T-helper 2 cell (primary cell): ENCODE measurements at regions not wholly inside any gene's neighbourhood (a gene's known extent, or its start where the extent isn't known, plus 50 kb on each side); places are given as distances from the start of the nearest gene placed in this dataset.

ENCODE experiments used
- DNase-seq, 5 experiments: peaks; one replicate each; pipeline versions ENCODE4 v3.0.0 to v3.0.0-alpha.2; 2012 to 2022

DNA sequence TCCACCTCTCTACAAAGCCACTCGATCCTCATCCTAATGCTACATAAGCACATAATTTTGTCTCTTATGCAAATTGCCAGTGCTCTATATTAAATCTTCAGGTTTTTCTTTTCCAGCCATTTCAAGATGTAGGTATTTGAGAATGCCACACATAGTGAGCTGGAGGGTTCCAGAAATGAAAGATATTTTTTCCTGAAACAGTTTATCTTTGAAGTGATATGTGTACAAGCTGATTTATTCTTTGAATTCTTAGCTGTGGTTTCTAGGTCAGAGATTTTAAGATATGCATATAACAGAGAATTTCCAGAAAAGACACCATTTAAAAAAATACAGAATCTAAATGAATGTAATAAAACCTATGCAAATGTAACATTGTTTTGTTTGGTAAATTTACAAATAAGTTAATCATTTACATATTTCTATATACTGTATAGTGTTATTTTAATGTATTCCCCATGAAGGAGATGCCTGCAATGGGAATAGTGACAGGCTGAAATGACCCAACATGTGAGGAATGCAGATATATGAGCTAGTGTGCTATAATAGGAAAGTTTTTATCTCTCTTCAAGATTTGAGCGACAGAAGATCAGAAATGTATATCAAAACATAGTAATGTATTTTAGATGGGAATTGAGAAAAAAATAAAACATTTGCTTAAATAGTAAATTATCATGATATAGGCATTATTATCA lies 570.2 kb downstream of the SLITRK1 start:
- DNase-seq = no peak

DNA sequence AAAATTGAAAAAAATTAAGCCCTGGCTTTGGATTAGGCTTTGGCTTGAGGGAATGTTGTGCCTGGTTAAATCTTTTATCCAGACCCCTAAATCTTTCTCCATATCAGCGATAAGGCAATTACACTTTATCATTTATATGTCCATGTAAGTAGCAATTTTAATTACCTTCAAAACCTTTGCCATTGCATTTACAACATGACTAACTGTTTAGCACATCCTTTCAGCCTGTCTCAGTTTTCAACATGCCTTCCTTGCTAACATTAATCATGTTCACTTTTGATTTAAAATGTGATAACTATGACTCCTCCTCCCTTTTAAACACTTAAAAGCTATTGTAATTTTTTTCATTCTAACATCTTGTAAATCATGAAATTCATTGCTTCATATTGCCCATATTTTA lies 583.7 kb downstream of the SLITRK1 start:
- no peak for DNase-seq

DNA sequence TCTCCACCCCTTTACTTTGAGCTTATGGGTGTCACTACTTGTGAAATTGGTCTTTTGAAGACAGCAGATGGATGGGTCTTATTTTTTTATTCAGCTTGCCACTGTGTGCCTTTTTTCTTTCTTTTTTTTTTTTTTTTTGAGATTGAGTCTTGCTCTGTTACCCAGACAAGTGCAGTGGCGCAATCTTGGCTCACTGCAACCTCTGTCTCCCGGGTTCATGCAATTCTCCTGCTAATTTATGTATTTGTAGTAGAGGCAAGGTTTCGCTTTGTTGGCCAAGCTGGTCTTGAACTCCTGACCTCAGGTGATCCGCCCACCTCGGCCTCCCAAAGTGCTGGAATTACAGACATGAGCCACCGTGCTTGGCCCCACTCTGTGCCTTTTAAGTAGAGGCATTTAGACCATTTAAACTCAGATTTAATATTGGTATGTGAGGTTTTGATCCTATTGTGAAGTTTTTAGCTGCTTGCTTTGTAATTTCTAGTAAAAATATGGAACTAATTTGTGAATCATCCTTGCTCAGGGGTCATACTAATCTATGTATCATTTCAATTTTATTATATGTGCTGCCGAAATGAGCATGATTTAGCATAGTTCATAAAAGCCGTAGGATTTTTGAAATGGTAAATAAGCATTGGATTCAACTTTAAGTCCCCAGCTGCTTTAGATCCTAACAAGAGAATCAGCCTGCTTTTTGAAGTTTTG lies 584.5 kb downstream of the SLITRK1 start:
- no peak for DNase-seq

DNA sequence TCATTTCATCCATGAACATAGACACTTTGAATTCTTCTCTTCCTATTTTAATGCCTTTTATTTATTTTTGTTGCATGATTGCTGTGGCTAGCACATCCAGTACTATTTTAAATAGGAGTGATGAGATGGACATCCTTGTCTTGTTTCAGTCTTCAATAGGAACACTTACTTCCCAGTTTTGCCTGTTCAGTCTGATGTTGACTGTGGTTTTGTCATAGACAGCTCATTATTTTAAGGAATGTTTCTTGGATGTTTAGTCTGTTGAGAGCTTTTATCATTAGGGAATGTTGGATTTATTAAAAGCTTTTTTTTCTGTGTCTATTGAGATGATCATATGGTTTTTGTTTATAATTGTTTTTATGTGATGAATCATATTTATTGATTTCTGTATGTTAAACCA lies 586.6 kb downstream of the SLITRK1 start:
- no peak for DNase-seq

DNA sequence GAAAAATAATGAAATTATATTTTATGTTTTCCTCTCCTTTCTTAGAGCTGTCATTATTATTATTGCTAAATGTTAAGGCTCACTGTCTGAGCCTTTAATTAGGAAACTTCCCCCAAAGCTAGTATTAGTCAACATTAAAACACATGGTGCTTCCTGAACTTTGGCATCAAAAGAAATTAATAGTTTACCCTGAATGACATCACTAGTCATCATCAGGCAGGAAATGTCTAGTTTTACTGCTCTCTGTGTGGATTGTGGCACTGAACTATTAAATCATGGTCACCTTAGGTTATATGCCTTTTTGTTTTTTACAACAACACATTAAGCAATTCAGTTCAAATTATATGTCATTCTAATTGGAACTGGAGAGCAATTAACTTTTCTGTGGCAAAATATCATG lies 595.5 kb downstream of the SLITRK1 start:
- no peak for DNase-seq

DNA sequence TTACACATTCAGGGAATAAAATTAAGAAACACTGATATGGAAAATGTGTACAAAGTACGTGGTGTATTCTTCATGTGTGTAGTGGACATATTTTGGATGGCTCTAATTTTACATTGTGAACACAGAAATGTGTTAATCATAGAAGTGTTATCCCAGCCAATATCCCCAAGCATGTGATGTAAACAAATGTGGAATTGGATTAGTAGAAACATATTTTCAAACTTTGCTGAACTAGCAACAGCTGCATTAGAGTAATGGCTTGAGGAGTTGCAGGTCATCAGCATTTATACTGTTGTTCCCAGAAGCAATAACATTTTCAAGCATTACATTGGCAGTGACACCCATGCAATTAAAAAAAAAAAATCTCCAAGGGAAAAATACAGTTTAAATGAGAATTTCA lies 600.6 kb downstream of the SLITRK1 start:
- DNase-seq = no peak

DNA sequence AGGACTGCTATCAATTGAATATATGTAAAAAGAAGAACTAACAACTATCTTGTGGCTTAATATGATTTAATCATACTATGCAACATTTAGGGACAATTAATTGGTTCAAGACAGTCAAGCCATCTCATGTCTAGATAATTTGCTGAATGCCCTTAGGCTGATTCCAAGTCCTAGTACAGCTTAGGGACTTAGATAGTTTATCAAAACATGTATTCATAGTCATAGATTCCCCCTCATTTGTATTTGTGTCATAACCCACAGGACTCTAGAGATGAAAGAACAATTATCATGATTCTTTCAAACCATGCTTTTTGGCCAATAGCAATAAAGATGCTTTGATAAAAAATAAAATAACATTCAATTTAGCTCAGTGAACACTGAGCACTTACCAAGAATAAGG lies 607.6 kb downstream of the SLITRK1 start:
- DNase-seq = no peak

DNA sequence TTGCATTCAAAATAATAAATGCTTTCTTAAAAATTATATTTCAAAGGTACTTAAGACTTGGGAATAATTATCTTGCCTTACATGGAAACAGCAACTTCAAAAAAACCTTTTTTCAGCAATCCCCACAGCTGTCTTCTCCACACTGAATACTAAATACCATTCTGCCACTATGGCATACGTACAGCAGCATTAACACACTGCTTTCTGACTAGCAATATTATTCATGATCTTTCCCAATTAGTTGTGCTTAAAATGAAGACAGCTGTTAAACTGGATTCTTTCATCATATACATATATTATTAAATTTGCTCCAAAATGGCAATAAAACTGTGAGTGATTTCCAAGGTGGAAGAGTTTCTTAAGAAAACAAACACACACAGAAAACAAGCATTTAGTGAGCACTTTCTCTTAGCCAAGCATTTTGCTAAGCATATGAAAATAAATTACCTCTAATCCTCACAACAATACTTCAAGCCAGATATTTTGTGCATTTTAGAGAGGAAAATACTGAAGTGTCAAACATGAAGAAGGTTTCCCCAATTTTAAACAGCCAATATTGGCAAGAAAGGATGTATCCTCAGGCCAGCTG lies 609.5 kb downstream of the SLITRK1 start:
- DNase-seq = no peak

DNA sequence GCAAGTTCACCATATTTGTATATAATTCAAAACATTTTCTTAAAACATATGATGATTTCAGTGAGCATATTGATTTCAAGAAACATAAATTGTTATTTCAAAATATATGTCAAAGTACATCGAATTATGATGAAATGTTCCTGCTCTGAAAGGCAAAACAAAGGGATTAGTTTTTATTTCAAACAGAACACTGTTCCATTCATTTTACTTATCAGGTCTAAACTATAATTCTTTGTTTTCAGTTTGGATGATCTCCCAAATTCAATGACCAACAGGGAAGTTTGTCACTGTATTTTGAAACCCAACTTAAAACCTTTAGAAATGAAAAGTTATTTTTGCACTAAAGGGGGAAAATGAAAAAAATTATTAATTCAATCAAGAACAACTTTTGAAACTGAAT lies 610.2 kb downstream of the SLITRK1 start:
- DNase-seq = no peak

DNA sequence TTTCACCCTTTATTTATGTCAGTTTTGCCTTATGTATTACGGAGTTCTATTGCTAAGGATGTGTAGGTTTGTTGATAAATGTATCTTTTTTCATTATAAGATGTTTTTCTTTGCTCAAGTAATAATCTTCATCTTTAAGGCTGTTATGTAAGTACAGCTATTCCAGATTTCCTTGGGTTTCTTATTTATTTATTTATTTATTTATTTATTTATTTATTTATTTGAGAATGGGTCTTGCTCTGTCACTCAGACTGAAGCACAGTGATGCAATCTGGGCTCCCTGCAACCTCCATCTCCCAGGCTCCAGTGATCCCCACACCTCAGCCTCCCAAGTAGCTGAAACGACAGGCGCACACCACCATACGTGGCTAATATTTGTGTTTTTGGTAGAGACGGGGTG lies 617.0 kb downstream of the SLITRK1 start:
- DNase-seq = no peak

DNA sequence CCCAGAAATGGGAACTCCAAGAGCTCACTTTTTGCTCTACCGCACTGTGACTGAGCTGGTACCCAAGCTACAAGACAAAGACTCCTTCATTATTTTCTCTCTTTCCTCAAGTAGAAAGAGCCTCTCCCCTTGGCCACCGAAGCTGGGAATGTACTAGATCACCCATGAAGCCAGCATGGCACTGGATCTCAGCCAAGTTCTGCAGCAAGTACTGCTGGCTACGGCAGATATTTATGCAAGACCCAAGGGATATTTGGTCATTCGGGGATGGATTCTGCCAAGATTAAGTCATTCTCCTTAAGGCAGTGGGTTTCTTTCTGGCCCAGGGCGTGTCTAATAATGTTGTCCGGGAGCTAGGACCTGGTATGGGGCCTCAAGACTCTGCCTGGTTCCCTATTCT lies 633.5 kb downstream of the SLITRK1 start:
- no peak for DNase-seq

DNA sequence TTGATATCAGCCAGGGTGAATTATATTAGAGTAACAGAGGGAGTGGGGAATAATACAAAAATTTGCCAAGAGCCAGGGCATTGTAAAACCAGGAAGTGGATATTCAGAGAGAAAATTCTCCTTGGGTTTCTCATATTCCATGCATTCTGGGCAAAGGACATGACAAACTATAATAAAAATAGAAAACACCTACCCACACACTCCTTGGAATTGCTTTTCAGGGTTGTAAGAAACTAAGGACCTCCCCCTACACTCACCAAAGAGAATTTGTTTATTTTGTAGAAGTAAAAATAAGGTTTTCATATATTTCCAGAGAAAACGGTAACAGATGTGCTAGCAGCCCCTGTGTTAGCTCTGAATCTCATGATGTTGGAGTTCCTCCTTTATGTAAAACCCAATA lies 649.6 kb downstream of the SLITRK1 start:
- no peak for DNase-seq

DNA sequence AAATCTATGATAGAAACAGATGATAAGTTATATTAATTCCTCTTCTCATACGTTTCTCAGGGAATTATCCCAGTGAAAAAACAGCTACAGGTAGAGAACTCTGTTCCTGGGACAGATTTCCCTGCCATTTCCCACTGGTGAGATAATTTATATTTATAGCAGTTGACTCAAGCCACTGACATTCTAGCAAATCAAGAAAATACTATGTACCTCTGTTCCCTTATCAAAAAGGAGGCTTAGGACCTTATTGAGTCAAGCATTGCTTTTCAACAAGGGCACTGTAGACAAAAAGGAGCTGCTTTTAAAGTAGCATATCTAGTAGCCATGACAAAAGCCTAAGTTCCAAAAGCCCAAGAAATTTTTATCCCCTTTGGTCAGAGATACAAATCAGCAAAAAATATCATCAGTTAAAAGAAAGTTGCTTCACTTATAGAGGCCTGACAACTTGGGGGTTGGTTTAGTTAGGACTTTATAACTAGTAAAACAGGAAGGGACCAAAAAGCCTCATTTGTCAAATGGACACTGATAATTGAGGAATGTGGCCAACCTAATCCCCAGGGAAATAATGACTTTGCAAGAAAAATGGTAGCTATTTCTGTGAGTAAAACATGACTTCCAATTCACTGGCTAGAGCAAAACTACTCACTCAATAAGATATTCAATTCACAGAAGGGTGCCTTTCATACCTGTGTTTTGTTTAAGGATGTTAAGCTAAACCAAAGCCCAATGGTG lies 652.5 kb downstream of the SLITRK1 start:
- DNase-seq = no peak

DNA sequence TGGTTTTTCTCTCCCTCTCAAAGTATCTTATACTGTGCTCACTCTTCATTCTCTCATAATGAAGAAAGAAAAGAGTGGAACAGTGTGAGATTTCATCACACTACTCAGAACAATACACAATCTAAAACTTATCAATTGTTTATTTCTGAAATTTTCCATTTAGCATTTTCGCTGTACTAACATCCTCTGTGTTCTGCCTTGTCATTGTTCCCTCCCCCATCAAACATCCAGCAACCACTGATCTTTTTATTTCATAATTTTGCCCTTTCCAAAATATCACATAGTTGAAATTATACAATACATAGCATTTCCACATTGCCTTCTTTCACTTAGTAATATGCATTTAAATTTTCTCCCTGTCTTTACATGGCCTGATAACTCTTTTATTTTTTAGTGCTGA lies 658.7 kb downstream of the SLITRK1 start:
- no peak for DNase-seq

DNA sequence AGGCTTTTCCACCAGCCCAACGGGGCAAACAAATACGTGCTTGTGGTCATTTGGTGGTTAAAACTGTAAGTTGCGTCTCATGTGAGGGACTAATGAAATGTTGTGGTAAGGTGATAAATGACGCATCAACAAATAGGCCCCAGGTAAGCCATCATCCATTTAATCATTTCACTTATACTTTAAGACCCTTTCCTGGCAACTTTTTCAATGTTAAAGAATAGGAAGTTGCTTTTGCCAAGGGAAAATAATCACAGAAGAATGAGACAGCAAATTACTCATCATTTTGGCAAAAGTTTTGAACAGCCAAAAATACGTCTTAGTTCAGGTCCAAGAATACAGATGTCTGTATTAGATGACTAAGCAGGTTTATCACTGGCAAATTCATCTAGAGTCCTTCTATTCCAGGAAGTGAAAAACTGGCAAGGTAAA lies 660.4 kb downstream of the SLITRK1 start:
- no peak for DNase-seq

DNA sequence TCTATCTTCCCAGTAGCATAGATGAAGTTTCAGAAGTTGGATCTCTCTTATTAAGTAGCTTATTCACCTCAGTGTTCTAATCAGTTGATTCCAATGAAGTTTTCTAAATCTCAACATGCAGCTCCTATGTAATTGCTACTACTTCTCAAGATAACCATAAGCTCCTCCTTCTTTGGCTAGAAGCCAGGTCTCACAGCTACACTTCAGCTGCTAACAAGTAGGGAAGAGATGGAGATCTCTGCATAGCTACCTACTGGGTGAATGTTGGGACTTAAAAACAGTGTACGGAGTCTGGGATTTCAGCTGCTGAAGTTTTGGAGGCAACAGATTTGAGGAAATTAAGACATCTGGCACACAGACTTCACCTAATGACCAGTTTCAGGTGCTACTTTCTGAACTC lies 661.0 kb downstream of the SLITRK1 start:
- DNase-seq = no peak

DNA sequence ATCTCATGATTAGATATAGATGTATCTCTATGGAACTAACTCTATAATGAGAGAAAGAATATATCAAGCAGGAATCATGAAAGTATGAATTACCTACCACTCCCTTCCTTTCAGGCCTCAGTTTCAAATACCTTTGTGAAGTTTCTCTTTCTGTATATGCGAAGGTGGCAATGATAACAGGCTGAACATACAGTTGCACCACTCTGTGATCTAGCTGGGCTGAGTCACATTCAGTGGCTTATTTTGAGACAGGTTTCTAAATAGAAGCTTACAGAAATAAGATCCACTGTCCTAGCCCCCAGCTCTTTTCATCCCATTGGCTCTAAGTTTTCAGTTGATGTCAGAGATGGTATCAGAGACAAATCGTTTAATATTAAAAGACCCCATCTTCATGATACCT lies 662.0 kb downstream of the SLITRK1 start:
- no peak for DNase-seq

DNA sequence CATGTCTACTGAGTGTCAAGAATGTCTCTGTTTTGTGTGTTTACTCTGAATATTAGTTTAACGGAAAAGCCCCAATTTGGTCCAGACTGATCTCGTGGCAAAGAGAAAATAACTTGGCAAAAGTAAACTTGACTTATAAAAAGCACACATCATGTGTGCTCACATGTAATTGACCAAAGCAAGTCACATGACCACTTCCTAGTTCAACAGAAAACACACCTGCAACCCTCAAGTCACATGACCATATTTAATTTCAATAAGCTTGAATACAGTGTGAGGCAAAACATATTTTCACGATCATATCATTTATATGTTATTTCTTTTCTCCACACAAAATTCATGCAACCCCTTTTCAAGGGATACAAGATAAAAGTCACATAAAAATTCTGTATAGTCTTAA lies 662.4 kb downstream of the SLITRK1 start:
- DNase-seq = no peak

DNA sequence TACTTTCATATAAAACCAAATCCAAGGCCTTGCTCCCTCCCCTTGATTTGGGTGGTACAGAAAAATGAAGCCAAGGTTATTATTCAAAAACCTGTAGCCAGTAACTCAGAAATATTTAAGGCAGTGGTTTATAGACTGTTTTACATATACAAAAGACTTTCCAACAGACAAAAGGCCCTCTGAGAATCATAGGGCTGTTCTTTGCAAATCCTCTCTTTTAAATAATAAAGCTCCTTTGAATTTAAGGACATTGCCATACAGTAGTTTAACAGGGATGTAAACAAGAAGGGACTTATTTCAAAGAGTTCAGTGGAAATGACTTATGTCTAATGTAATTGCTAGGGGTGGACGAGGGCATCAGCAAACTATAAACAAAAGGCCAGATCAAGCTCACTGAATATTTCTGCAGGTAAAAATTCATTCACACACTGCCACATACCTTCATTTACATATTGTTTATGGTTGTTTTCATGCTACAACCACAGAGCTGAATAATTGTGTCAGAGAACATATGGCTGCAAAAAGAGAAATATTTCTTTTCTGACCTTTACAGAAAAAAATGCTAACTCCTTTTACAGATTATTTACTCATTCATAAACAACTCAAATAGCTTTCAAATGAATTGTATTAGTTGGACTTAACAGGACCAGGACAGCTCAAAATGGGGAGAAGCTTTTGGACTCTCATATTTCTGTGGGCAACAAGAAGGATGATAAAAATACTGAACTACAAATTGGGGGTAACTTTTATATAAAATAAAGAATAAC lies 665.6 kb downstream of the SLITRK1 start:
- DNase-seq = no peak

DNA sequence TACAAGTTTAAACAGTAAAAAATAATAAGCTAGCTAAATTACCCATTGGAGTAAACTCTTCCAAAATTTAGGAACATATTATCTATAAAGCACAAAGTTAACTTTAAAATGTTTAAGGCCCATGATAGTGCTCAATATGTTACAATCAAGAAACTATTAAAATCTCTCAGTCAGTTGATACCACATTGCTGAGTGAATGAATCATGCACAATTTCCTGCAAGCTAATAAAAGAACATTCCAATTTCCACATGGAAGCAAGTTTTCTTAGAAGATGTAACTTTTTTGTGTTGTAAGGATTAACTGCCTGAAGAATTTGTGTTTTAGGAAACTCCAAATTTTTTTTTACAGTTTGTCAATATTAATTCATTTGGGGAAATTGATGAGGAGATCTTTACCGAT lies 666.6 kb downstream of the SLITRK1 start:
- no peak for DNase-seq

DNA sequence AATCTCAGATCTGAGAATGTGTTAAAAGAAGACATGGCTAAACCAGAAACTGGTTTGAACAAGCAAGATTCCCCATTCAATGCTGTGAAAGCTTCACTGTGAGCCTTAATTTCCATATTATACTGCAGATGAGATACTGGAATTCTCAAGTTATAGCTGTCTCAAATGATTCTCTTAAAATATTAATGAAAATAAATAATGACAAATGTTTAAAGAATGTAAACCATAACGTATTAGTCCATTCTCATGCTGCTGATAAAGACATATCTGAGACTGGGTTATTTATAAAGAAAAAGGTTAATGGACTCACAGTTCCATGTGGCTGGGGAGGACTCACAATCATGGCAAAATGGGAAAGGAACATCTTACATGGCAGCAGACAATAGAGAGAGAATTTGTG lies 667.8 kb downstream of the SLITRK1 start:
- DNase-seq = no peak

DNA sequence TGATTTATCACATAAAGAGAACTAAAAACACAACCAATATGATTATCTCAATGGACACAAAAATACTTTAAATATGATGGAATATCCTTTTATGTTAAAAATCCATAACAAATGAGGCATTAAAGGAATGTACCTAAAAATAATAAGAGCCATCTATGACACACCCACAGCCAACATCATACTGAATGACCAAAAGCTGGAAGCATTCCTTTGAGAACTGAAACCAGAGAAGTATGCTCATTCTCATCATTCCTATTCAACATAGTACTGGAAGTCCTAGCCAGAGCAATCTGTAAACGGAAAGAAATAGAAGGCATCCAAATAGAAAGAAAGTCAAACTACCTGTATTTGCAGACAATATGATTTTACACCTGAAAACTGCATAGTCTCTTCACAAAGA lies 671.0 kb downstream of the SLITRK1 start:
- DNase-seq = no peak

DNA sequence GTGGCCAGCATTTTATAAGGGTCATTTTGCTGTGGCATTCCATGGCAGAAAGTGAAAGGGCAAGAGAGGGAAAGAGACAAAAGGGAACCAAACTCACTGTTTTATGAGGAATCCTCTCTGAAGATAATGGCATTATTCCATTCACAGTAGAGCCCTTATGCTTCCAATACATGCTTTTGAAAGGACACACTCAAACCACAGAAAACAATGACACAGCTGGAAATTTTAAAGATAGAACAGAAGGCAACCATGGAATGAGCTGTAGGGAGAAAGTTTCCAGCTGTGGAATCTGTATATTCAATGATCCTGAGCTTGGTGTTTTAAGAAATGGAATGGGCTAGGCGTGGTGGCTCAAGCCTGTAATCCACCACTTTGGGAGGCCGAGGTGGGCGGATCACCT lies 677.4 kb downstream of the SLITRK1 start:
- no peak for DNase-seq
